SK-N-SH treated with all-trans-retinoic acid at 6 μM for 48 hours (cell line): ENCODE measurements at regions not wholly inside any gene's neighbourhood (a gene's known extent, or its start where the extent isn't known, plus 50 kb on each side); places are given as distances from the start of the nearest gene placed in this dataset.
"Not testable (repeated sequence)": the region's sequence is repeated elsewhere in the genome, so short reads cannot be mapped to it uniquely, and the experiment has no call there.

Experiments
- ATAC-seq: fragments of 200-7000 bp; cut with Tn5 transposase; 3 replicates; pipeline ENCODE4 v1.9.1; 2020; ENCODE audit warnings: mild to moderate bottlenecking, moderate library complexity
- ARNTL ChIP-seq: fragments of 450-650 bp; formaldehyde crosslinking; IDR thresholded peaks from 2 replicates; pipeline ENCODE4 v1.5.0; 2020; ENCODE audit warnings: low read depth, mild to moderate bottlenecking, moderate library complexity, borderline replicate concordance
- CREB5 ChIP-seq: fragments of 250-450 bp; sonication (Bioruptor Pico); IDR thresholded peaks from 2 replicates; pipeline ENCODE4 v1.5.1; 2020; ENCODE audit warnings: low read depth, mild to moderate bottlenecking, moderate library complexity
- CSDC2 ChIP-seq: fragments of 250-450 bp; sonication (Bioruptor Pico); IDR thresholded peaks from 2 replicates; pipeline ENCODE4 v1.5.0; 2020; ENCODE audit warnings: mild to moderate bottlenecking, moderate library complexity
- CSRNP3 ChIP-seq: fragments of 250-450 bp; sonication (Bioruptor Pico); IDR thresholded peaks from 2 replicates; pipeline ENCODE4 v1.5.1; 2021; ENCODE audit warnings: mild to moderate bottlenecking, moderate library complexity
- ESRRG ChIP-seq: fragments of 250-450 bp; sonication (Bioruptor Pico); IDR thresholded peaks from 2 replicates; pipeline ENCODE4 v1.6.1; 2021; ENCODE audit warnings: mild to moderate bottlenecking
- GLIS3 ChIP-seq: fragments of 250-450 bp; sonication (Bioruptor Pico); IDR thresholded peaks from 2 replicates; pipeline ENCODE4 v1.5.0; 2020; ENCODE audit warnings: mild to moderate bottlenecking, moderate library complexity
- ISL1 ChIP-seq: fragments of 250-450 bp; sonication (Bioruptor Pico); IDR thresholded peaks from 2 replicates; pipeline ENCODE4 v2.1.2; 2022; ENCODE audit warnings: mild to moderate bottlenecking, moderate library complexity
- OSR1 ChIP-seq: fragments of 250-450 bp; sonication (Bioruptor Pico); IDR thresholded peaks from 2 replicates; pipeline ENCODE4 v1.8.0; 2022; ENCODE audit warnings: moderate library complexity, mild to moderate bottlenecking, inconsistent platforms
- PATZ1 ChIP-seq: fragments of 250-450 bp; sonication (Bioruptor Pico); IDR thresholded peaks from 2 replicates; pipeline ENCODE4 v1.8.0; 2020; ENCODE audit warnings: mild to moderate bottlenecking, moderate library complexity, borderline replicate concordance
- POU6F1 ChIP-seq: fragments of 250-450 bp; sonication (Bioruptor Pico); IDR thresholded peaks from 2 replicates; pipeline ENCODE4 v1.8.0; 2021; ENCODE audit warnings: low read depth, mild to moderate bottlenecking, moderate library complexity, borderline replicate concordance
- PPARA ChIP-seq: fragments of 250-450 bp; sonication (Bioruptor Pico); IDR thresholded peaks from 2 replicates; pipeline ENCODE4 v1.5.0; 2020; ENCODE audit warnings: mild to moderate bottlenecking, borderline replicate concordance
- RARB ChIP-seq: fragments of 250-450 bp; sonication (Bioruptor Pico); IDR thresholded peaks from 2 replicates; pipeline ENCODE4 v1.8.0; 2021; ENCODE audit warnings: mild to moderate bottlenecking, moderate library complexity
- SNAI2 ChIP-seq: fragments of 250-450 bp; sonication (Bioruptor Pico); IDR thresholded peaks from 2 replicates; pipeline ENCODE4 v1.5.0; 2020; ENCODE audit warnings: mild to moderate bottlenecking, moderate library complexity
- TCF4 ChIP-seq: fragments of 250-450 bp; sonication (Bioruptor Pico); IDR thresholded peaks from 2 replicates; pipeline ENCODE4 v1.8.0; 2021; ENCODE audit warnings: mild to moderate bottlenecking, moderate library complexity, borderline replicate concordance
- TOX ChIP-seq: fragments of 250-450 bp; sonication (Bioruptor Pico); IDR thresholded peaks from 2 replicates; pipeline ENCODE4 v1.8.0; 2021; ENCODE audit warnings: mild to moderate bottlenecking, moderate library complexity, borderline replicate concordance
- TSHZ2 ChIP-seq: fragments of 250-450 bp; sonication (Bioruptor Pico); IDR thresholded peaks from 2 replicates; pipeline ENCODE4 v1.5.0; 2020; ENCODE audit warnings: mild to moderate bottlenecking, moderate library complexity
- ZC3H10 ChIP-seq: fragments of 250-450 bp; sonication (Bioruptor Pico); IDR thresholded peaks from 2 replicates; pipeline ENCODE4 v1.5.1; 2021; ENCODE audit warnings: mild to moderate bottlenecking, moderate library complexity
- ZFP3 ChIP-seq: fragments of 250-450 bp; sonication (Bioruptor Pico); IDR thresholded peaks from 2 replicates; pipeline ENCODE4 v1.5.0; 2020; ENCODE audit warnings: mild to moderate bottlenecking, moderate library complexity
- ZFP30 ChIP-seq: fragments of 450-650 bp; formaldehyde crosslinking; IDR thresholded peaks from 2 replicates; pipeline ENCODE4 v1.5.0; 2022; ENCODE audit warnings: mild to moderate bottlenecking, moderate library complexity
- ZNF565 ChIP-seq: fragments of 450-650 bp; formaldehyde crosslinking; conservative IDR thresholded peaks from 2 replicates; pipeline ENCODE4 v1.5.0; 2020; ENCODE audit warnings: low read depth, mild to moderate bottlenecking, moderate library complexity
- ZNF70 ChIP-seq: fragments of 450-650 bp; formaldehyde crosslinking; IDR thresholded peaks from 2 replicates; pipeline ENCODE4 v1.5.0; 2020; ENCODE audit warnings: mild to moderate bottlenecking, moderate library complexity

- TF ChIP-seq ZFP3 (CRISPR knock-in tag) (no peak), ISL1 (CRISPR knock-in tag) (no peak), ESRRG (CRISPR knock-in tag) (no peak), ZFP30 (no peak)
- no peak for ATAC-seq
Observed at GRCh38 chr5:56405116-56405908, 172.2 kb upstream of the ANKRD55 start.

GRCh38 chr5:56402266-56403220, 169.4 kb upstream of the ANKRD55 start:
- no peak for TF ChIP-seq ESRRG (CRISPR knock-in tag)
- TF ChIP-seq GLIS3 (CRISPR knock-in tag), result no peak
- peak; percentile 28; the same call in 1 of the 2 replicates for TF ChIP-seq ISL1 (CRISPR knock-in tag)
- TF ChIP-seq CREB5 (CRISPR knock-in tag), result no peak
- TF ChIP-seq CSDC2 (CRISPR knock-in tag), result no peak
- ATAC-seq, result no peak

GRCh38 chr5:56397796-56398195, 164.7 kb upstream of the ANKRD55 start:
- not testable (repeated sequence) for ATAC-seq

- ATAC-seq, result no peak
- TF ChIP-seq ZNF70 (CRISPR knock-in tag), result no peak
- TF ChIP-seq TSHZ2 (CRISPR knock-in tag), result no peak
- TF ChIP-seq TOX (CRISPR knock-in tag), result no peak
- no peak for TF ChIP-seq CSDC2 (CRISPR knock-in tag)
- TF ChIP-seq TCF4 (CRISPR knock-in tag), result no peak
- no peak for TF ChIP-seq ISL1 (CRISPR knock-in tag)
- TF ChIP-seq RARB (CRISPR knock-in tag), result no peak
- TF ChIP-seq ZFP30, result no peak
- TF ChIP-seq SNAI2 (CRISPR knock-in tag), result no peak
- TF ChIP-seq ZNF565, result no peak
- no peak for TF ChIP-seq ZC3H10 (CRISPR knock-in tag)
- no peak for TF ChIP-seq POU6F1 (CRISPR knock-in tag)
- no peak for TF ChIP-seq GLIS3 (CRISPR knock-in tag)
- no peak for TF ChIP-seq ARNTL (CRISPR knock-in tag)
- TF ChIP-seq ZFP3 (CRISPR knock-in tag), result no peak
- no peak for TF ChIP-seq PPARA (CRISPR knock-in tag)
- TF ChIP-seq OSR1 (CRISPR knock-in tag), result no peak
- no peak for TF ChIP-seq ESRRG (CRISPR knock-in tag)
- no peak for TF ChIP-seq CSRNP3 (CRISPR knock-in tag)
- no peak for TF ChIP-seq PATZ1 (CRISPR knock-in tag)
- TF ChIP-seq, all 23 proteins: peak for 0
Observed at GRCh38 chr5:56396634-56397033, 163.5 kb upstream of the ANKRD55 start.
